Neural progenitor cell (in vitro differentiated cells): ENCODE measurements at regions not wholly inside any gene's neighbourhood (a gene's known extent, or its start where the extent isn't known, plus 50 kb on each side); places are given as distances from the start of the nearest gene placed in this dataset.
"Not testable (repeated sequence)": the region's sequence is repeated elsewhere in the genome, so short reads cannot be mapped to it uniquely, and the experiment has no call there.

Source experiments
- DNase-seq: peaks from one replicate; pipeline ENCODE4 v3.0.0-alpha.2; 2016; ENCODE audit warnings: low spot score
- H2AFZ ChIP-seq: fragments of 200-600 bp; sonication (generic); replicated peaks from 2 replicates; pipeline ENCODE4 v1.6.1; 2016; ENCODE audit warnings: antibody characterized with exemption
- H3F3A ChIP-seq: fragments of 200-600 bp; sonication (generic); 2 replicates; pipeline ENCODE4 v1.6.1; 2016; ENCODE audit warnings: antibody characterized with exemption, low read depth
- H3K27ac ChIP-seq: fragments of 200-600 bp; sonication (generic); 2 replicates; pipeline ENCODE4 v1.5.1; 2016; ENCODE audit warnings: mild to moderate bottlenecking
- H3K27me3 ChIP-seq: fragments of 200-600 bp; sonication (generic); 2 replicates; pipeline ENCODE4 v1.6.1; 2016; ENCODE audit warnings: mild to moderate bottlenecking, moderate library complexity
- H3K36me3 ChIP-seq: fragments of 200-600 bp; sonication (generic); 2 replicates; pipeline ENCODE4 v1.5.1; 2016
- H3K4me1 ChIP-seq: fragments of 200-600 bp; sonication (generic); 2 replicates; pipeline ENCODE4 v1.6.1; 2016; ENCODE audit warnings: mixed run types
- H3K4me2 ChIP-seq: fragments of 200-600 bp; sonication (generic); 2 replicates; pipeline ENCODE4 v1.6.1; 2016
- H3K4me3 ChIP-seq: fragments of 200-600 bp; sonication (generic); 2 replicates; pipeline ENCODE4 v1.5.1; 2016
- H3K79me2 ChIP-seq: fragments of 200-600 bp; sonication (generic); 2 replicates; pipeline ENCODE4 v1.6.1; 2016; ENCODE audit warnings: low read depth
- H3K9ac ChIP-seq: fragments of 200-600 bp; sonication (generic); 2 replicates; pipeline ENCODE4 v1.6.1; 2016
- H3K9me3 ChIP-seq: fragments of 200-600 bp; sonication (generic); 2 replicates; pipeline ENCODE4 v1.5.1; 2016; ENCODE audit warnings: low read depth
- H4K20me1 ChIP-seq: fragments of 200-600 bp; sonication (generic); 2 replicates; pipeline ENCODE4 v1.6.1; 2016; ENCODE audit warnings: low read depth
- H3K27ac Mint-ChIP-seq: 3 replicates; pipeline ENCODE4 v1.8.0; 2021; ENCODE audit warnings: mixed read lengths
- H3K27me3 Mint-ChIP-seq: 2 replicates; pipeline ENCODE4 v1.8.0; 2022; ENCODE audit warnings: low read depth, mild to moderate bottlenecking, inconsistent platforms, moderate library complexity, mixed read lengths; ENCODE audit not compliant: insufficient read depth
- H3K36me3 Mint-ChIP-seq: 3 replicates; pipeline ENCODE4 v1.8.0; 2021; ENCODE audit warnings: mixed read lengths
- H3K4me1 Mint-ChIP-seq: 3 replicates; pipeline ENCODE4 v1.8.0; 2021; ENCODE audit warnings: mixed read lengths
- H3K4me3 Mint-ChIP-seq: 3 replicates; pipeline ENCODE4 v1.8.0; 2021; ENCODE audit warnings: mild to moderate bottlenecking, moderate library complexity, mixed read lengths
- H3K9me3 Mint-ChIP-seq: 3 replicates; pipeline ENCODE4 v1.8.0; 2020; ENCODE audit warnings: mixed read lengths
- EZH2 ChIP-seq: fragments of 200-600 bp; sonication (generic); IDR thresholded peaks from 2 replicates; pipeline ENCODE4 v1.6.1; 2017; ENCODE audit warnings: antibody characterized with exemption, mild to moderate bottlenecking, moderate library complexity
- EZH2phosphoT487 ChIP-seq: fragments of 200-600 bp; sonication (generic); IDR thresholded peaks from 2 replicates; pipeline ENCODE4 v1.6.1; 2017; ENCODE audit warnings: antibody characterized with exemption
- TF ChIP-seq, protein P1 (sequence below): fragments of 200-600 bp; sonication (generic); IDR thresholded peaks from 2 replicates; pipeline ENCODE4 v1.5.1; 2017; ENCODE audit warnings: antibody characterized with exemption, mild to moderate bottlenecking

DNA sequence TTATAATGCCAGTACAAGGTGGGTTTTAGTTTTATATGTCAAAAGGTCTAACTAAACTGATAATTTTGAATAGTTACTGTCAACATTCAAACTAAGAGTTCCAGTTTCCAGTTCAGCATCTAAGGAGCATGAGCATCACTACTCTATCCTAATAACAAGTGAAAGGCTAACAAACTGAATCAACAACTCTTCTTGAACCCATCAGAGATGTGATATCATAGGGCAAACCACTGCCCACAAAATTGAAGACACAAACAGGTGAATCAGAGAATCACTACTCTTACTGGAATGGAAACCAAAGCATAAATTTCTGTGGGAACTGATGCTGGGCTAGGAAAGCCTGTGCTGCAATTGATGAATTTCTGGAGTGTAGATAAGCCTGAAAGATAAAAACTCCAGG is 140.7 kb upstream of the GRIP1 start:
- no peak overlapping the region for H3K4me2 ChIP-seq
- no peaks in the 10 kb centered on the region for H4K20me1 ChIP-seq
- no peaks in the 10 kb centered on the region for H3F3A ChIP-seq
- no peaks in the 10 kb centered on the region for H3K79me2 ChIP-seq
- Mint-ChIP-seq H3K9me3 (no peaks in the 10 kb centered on the region), H3K4me3 (no peak overlapping the region), H3K27me3 (no peaks in the 10 kb centered on the region), H3K27ac (no peak overlapping the region), H3K4me1 (peaks cover 13% of the 10 kb centered on the region), H3K36me3 (no peaks in the 10 kb centered on the region)
- H3K4me3 ChIP-seq, result no peak overlapping the region
- no peaks in the 10 kb centered on the region for H3K27me3 ChIP-seq
- H3K27ac ChIP-seq, result no peak overlapping the region
- no peaks in the 10 kb centered on the region for H3K9me3 ChIP-seq
- no peak overlapping the region for H3K9ac ChIP-seq
- H3K36me3 ChIP-seq, result no peaks in the 10 kb centered on the region
- H3K4me1 ChIP-seq, result no peaks in the 10 kb centered on the region
- DNase-seq, result no peak
- TF ChIP-seq EZH2, result no peak
- TF ChIP-seq, protein P1, sequence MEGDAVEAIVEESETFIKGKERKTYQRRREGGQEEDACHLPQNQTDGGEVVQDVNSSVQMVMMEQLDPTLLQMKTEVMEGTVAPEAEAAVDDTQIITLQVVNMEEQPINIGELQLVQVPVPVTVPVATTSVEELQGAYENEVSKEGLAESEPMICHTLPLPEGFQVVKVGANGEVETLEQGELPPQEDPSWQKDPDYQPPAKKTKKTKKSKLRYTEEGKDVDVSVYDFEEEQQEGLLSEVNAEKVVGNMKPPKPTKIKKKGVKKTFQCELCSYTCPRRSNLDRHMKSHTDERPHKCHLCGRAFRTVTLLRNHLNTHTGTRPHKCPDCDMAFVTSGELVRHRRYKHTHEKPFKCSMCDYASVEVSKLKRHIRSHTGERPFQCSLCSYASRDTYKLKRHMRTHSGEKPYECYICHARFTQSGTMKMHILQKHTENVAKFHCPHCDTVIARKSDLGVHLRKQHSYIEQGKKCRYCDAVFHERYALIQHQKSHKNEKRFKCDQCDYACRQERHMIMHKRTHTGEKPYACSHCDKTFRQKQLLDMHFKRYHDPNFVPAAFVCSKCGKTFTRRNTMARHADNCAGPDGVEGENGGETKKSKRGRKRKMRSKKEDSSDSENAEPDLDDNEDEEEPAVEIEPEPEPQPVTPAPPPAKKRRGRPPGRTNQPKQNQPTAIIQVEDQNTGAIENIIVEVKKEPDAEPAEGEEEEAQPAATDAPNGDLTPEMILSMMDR, result no peak
- no peak for TF ChIP-seq EZH2phosphoT487
- H2AFZ ChIP-seq, result no peak overlapping the region

DNA sequence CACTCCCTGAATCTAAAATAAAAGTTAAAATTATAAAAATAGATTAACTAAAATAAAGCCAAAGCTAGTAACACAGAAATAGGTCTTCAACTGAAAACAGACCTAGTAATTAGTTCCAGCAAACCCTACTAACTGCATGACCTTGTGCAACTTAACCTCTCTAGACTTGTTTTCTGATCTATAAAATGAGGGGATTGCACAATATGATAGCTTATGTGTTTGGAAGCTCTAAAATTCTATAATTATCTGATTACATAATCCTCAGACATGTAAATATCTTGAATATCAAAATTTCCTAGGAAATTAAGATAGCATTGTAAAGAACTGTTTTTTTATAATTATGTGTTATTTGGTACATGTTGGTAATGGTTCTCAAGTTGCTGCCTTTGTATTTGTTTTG is 144.1 kb upstream of the GRIP1 start:
- no peak overlapping the region for H3K9ac ChIP-seq
- no peaks in the 10 kb centered on the region for H3F3A ChIP-seq
- H3K27ac Mint-ChIP-seq, result no peak overlapping the region
- no peaks in the 10 kb centered on the region for H3K9me3 Mint-ChIP-seq
- H2AFZ ChIP-seq, result no peak overlapping the region
- H3K4me1 Mint-ChIP-seq, result peaks cover 13% of the 10 kb centered on the region
- peaks cover 2% of the 10 kb centered on the region for H3K27me3 Mint-ChIP-seq
- no peaks in the 10 kb centered on the region for H4K20me1 ChIP-seq
- no peaks in the 10 kb centered on the region for H3K79me2 ChIP-seq
- peaks cover 4% of the 10 kb centered on the region for H3K36me3 Mint-ChIP-seq
- H3K4me3 ChIP-seq, result no peak overlapping the region
- no peak overlapping the region for H3K4me3 Mint-ChIP-seq
- TF ChIP-seq EZH2, result no peak
- DNase-seq, result no peak
- H3K4me2 ChIP-seq, result no peak overlapping the region
- no peaks in the 10 kb centered on the region for H3K4me1 ChIP-seq
- H3K36me3 ChIP-seq, result no peaks in the 10 kb centered on the region
- no peak overlapping the region for H3K27ac ChIP-seq
- no peaks in the 10 kb centered on the region for H3K27me3 ChIP-seq
- no peaks in the 10 kb centered on the region for H3K9me3 ChIP-seq

DNA sequence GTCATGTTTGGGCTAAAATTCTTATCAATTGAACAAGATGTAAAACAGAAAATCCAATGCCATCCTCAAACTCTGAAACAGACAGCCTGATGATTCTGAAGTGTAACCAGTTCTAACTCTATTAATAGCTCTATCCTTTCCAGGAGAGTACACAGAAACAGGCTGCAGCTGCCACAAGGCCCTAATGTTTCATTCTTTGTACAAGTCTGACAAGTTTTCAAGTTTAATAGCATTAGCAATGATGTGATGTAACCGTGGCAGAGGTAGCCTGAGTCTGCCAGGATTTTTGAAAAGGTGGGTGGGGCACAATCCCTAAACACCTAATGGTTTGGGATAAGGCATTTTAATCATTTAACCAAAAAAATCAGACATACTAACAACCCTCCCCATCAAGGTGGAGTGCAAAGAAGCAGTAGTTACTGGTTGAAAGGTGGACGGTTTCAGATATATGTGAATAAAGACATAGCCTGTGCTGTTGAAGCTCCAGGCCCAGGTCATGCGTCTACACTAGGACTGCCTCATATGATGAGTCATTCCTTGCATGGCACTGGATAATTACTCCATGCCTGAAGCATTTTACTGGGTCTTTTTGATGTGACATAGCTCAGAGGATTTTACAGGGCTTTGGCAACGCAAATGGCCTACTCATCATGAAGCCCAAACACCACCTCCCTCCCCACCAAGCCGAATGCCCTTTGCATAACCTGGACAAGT is 145.1 kb upstream of the GRIP1 start:
- Histone ChIP-seq H3K9ac (no peak overlapping the region), H3K9me3 (no peaks in the 10 kb centered on the region), H3K4me1 (no peaks in the 10 kb centered on the region), H3K79me2 (no peaks in the 10 kb centered on the region), H2AFZ (no peak overlapping the region), H3K4me3 (no peak overlapping the region), H3K4me2 (no peak overlapping the region), H3K27me3 (no peaks in the 10 kb centered on the region), H3F3A (no peaks in the 10 kb centered on the region), H3K27ac (no peak overlapping the region), H4K20me1 (no peaks in the 10 kb centered on the region), H3K36me3 (no peaks in the 10 kb centered on the region)
- Mint-ChIP-seq H3K27ac (no peak overlapping the region), H3K9me3 (no peaks in the 10 kb centered on the region), H3K4me1 (peaks cover 13% of the 10 kb centered on the region), H3K36me3 (peaks cover 4% of the 10 kb centered on the region), H3K4me3 (no peak overlapping the region), H3K27me3 (peaks cover 2% of the 10 kb centered on the region)
- TF ChIP-seq, protein P1, result no peak
- no peak for TF ChIP-seq EZH2phosphoT487
- TF ChIP-seq EZH2, result no peak
- DNase-seq, result no peak

DNA sequence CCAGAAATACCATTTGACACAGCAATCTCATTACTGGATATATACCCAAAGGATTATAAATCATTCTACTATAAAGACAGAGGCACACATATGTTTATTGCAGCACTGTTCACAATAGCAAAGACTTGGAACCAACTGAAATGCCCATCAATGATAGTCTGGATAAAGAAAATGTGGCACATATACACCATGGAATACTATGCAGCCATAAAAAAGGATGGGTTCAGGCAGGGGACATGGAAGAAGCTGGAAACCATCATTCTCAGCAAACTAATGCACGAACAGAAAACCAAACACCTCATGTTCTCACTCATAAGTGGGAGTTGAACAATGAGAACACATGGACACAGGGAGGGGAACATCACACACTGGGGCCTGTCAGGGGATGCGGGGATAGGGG is 147.0 kb upstream of the GRIP1 start:
- H3K27me3 ChIP-seq, H3K9ac ChIP-seq, H3K27ac ChIP-seq, H4K20me1 ChIP-seq, H3K36me3 ChIP-seq, H3K79me2 ChIP-seq, H3K27me3 Mint-ChIP-seq, H3K4me3 Mint-ChIP-seq, DNase-seq, H3K9me3 ChIP-seq, H3K9me3 Mint-ChIP-seq, H3K4me1 ChIP-seq, H3K4me3 ChIP-seq, H3K36me3 Mint-ChIP-seq, H3K4me2 ChIP-seq, H3K27ac Mint-ChIP-seq, H2AFZ ChIP-seq, H3F3A ChIP-seq: not testable (repeated sequence)
- H3K4me1 Mint-ChIP-seq, result peaks cover 13% of the 10 kb centered on the region
